H9 (cell line): ENCODE measurements at regions not wholly inside any gene's neighbourhood (a gene's known extent, or its start where the extent isn't known, plus 50 kb on each side); places are given as distances from the start of the nearest gene placed in this dataset.

Experiments used
- DNase-seq: peaks from one replicate; pipeline ENCODE4 v3.0.0-alpha.2; 2017
- H2AFZ ChIP-seq: one replicate; pipeline ENCODE4 v1.6.1; 2013; ENCODE audit warnings: mild to moderate bottlenecking, low read length, control low read depth, moderate library complexity
- H2AK5ac ChIP-seq: 2 replicates; pipeline ENCODE4 v1.6.1; 2013; ENCODE audit warnings: low read length, control low read depth, mixed read lengths; ENCODE audit not compliant: insufficient read length
- H2BK120ac ChIP-seq: one replicate; pipeline ENCODE4 v1.6.1; 2013; ENCODE audit warnings: low read depth, mild to moderate bottlenecking, low read length, control low read depth, inconsistent platforms; ENCODE audit not compliant: poor library complexity, severe bottlenecking
- H2BK12ac ChIP-seq: 2 replicates; pipeline ENCODE4 v1.6.1; 2013; ENCODE audit warnings: low read length, control low read depth, mixed read lengths, low read depth; ENCODE audit not compliant: insufficient read length
- H2BK15ac ChIP-seq: 2 replicates; pipeline ENCODE4 v1.6.1; 2013; ENCODE audit warnings: low read depth, low read length, control low read depth
- H2BK20ac ChIP-seq: one replicate; pipeline ENCODE4 v1.6.1; 2013; ENCODE audit warnings: low read depth, mild to moderate bottlenecking, low read length, control low read depth, inconsistent platforms; ENCODE audit not compliant: poor library complexity, severe bottlenecking
- H2BK5ac ChIP-seq: 2 replicates; pipeline ENCODE4 v1.6.1; 2013; ENCODE audit warnings: low read length, control low read depth, mixed read lengths; ENCODE audit not compliant: insufficient read length
- H3K14ac ChIP-seq: 2 replicates; pipeline ENCODE4 v1.6.1; 2013; ENCODE audit warnings: low read length, control low read depth; ENCODE audit not compliant: insufficient read depth
- H3K18ac ChIP-seq: 2 replicates; pipeline ENCODE4 v1.6.1; 2013; ENCODE audit warnings: low read depth, mild to moderate bottlenecking, mixed read lengths, low read length, control low read depth; ENCODE audit not compliant: insufficient read length
- H3K23ac ChIP-seq: 2 replicates; pipeline ENCODE4 v1.6.1; 2013; ENCODE audit warnings: low read length, control low read depth, mixed read lengths, low read depth; ENCODE audit not compliant: insufficient read length
- H3K23me2 ChIP-seq: 2 replicates; pipeline ENCODE4 v1.6.1; 2013; ENCODE audit warnings: low read depth, mild to moderate bottlenecking, mixed read lengths, low read length, control low read depth; ENCODE audit not compliant: insufficient read length, poor library complexity, severe bottlenecking
- H3K27ac ChIP-seq: 2 replicates; pipeline ENCODE4 v1.5.1; 2013; ENCODE audit warnings: low read length, control low read depth, mixed read lengths, low read depth; ENCODE audit not compliant: insufficient read length
- H3K27me3 ChIP-seq: 2 replicates; pipeline ENCODE4 v1.6.1; 2013; ENCODE audit warnings: low read length, control low read depth, inconsistent platforms; ENCODE audit not compliant: insufficient read depth
- H3K4ac ChIP-seq: 2 replicates; pipeline ENCODE4 v1.6.1; 2013; ENCODE audit warnings: low read depth, mild to moderate bottlenecking, control low read depth, inconsistent platforms, low read length, moderate library complexity
- H3K4me1 ChIP-seq: 2 replicates; pipeline ENCODE4 v1.6.1; 2013; ENCODE audit warnings: low read length, control low read depth, inconsistent platforms; ENCODE audit not compliant: insufficient read depth
- H3K4me2 ChIP-seq: 2 replicates; pipeline ENCODE4 v1.6.1; 2013; ENCODE audit warnings: low read length, control low read depth, mixed read lengths; ENCODE audit not compliant: insufficient read length, insufficient read depth
- H3K56ac ChIP-seq: 2 replicates; pipeline ENCODE4 v1.6.1; 2013; ENCODE audit warnings: low read depth, mild to moderate bottlenecking, mixed read lengths, low read length, control low read depth; ENCODE audit not compliant: insufficient read length
- H3K79me1 ChIP-seq: 2 replicates; pipeline ENCODE4 v1.6.1; 2013; ENCODE audit warnings: low read depth, mild to moderate bottlenecking, moderate library complexity, low read length, control low read depth, inconsistent platforms; ENCODE audit not compliant: insufficient read depth, poor library complexity, severe bottlenecking
- H3K79me2 ChIP-seq: 2 replicates; pipeline ENCODE4 v1.6.1; 2013; ENCODE audit warnings: low read length, control low read depth, inconsistent platforms; ENCODE audit not compliant: insufficient read depth
- H3K9ac ChIP-seq: 2 replicates; pipeline ENCODE4 v1.6.1; 2013; ENCODE audit warnings: low read length, control low read depth, mixed read lengths; ENCODE audit not compliant: insufficient read length; ENCODE audit errors: extremely low read depth
- H3K9me3 ChIP-seq: one replicate; pipeline ENCODE4 v1.6.1; 2013; ENCODE audit warnings: low read depth, low read length, inconsistent platforms; ENCODE audit not compliant: control insufficient read depth
- H3T11ph ChIP-seq: one replicate; pipeline ENCODE4 v1.6.1; 2013; ENCODE audit warnings: mild to moderate bottlenecking, low read length, control low read depth, inconsistent platforms
- H4K20me1 ChIP-seq: one replicate; pipeline ENCODE4 v1.6.1; 2013; ENCODE audit not compliant: control insufficient read depth, insufficient read length, insufficient read depth
- H4K5ac ChIP-seq: 2 replicates; pipeline ENCODE4 v1.6.1; 2013; ENCODE audit warnings: low read depth, mild to moderate bottlenecking, mixed read lengths, low read length, control low read depth; ENCODE audit not compliant: insufficient read length
- H4K8ac ChIP-seq: replicated peaks from 2 replicates; pipeline ENCODE4 v1.6.1; 2013; ENCODE audit warnings: low read length, control low read depth, mixed read lengths, low read depth; ENCODE audit not compliant: insufficient read length
- H4K91ac ChIP-seq: 2 replicates; pipeline ENCODE4 v1.6.1; 2013; ENCODE audit warnings: low read depth, mild to moderate bottlenecking, moderate library complexity, mixed read lengths, low read length, control low read depth; ENCODE audit not compliant: insufficient read length
- H3K27ac Mint-ChIP-seq, 3 experiments: 2 replicates in 2 of 3; 3 replicates in 1 of 3; pipeline ENCODE4 v1.8.0; 2020 to 2021; ENCODE audit warnings: mixed read lengths in 3 of 3, mild to moderate bottlenecking in 1 of 3, moderate library complexity in 1 of 3
- H3K27me3 Mint-ChIP-seq: 2 replicates; pipeline ENCODE4 v1.8.0; 2021; ENCODE audit warnings: low read depth, mild to moderate bottlenecking, moderate library complexity, mixed read lengths
- H3K36me3 Mint-ChIP-seq, 3 experiments: 2 replicates in 2 of 3; 3 replicates in 1 of 3; pipeline ENCODE4 v1.8.0; 2020 to 2021; ENCODE audit warnings: low read depth in 3 of 3, mixed read lengths in 3 of 3; ENCODE audit not compliant: insufficient read depth in 1 of 3
- H3K4me1 Mint-ChIP-seq, 2 experiments: 2 replicates each; pipeline ENCODE4 v1.8.0; 2020; ENCODE audit warnings: mixed read lengths in 2 of 2
- H3K4me3 Mint-ChIP-seq, 2 experiments: 2 replicates in 1 of 2; 3 replicates in 1 of 2; pipeline ENCODE4 v1.8.0; 2020 to 2021; ENCODE audit warnings: mild to moderate bottlenecking in 2 of 2, mixed read lengths in 2 of 2, moderate library complexity in 1 of 2
- H3K9me3 Mint-ChIP-seq, 2 experiments: 2 replicates in 1 of 2; 3 replicates in 1 of 2; pipeline ENCODE4 v1.8.0; 2020; ENCODE audit warnings: mild to moderate bottlenecking in 2 of 2, mixed read lengths in 2 of 2, moderate library complexity in 1 of 2
- CTCF ChIP-seq: fragments of 200-600 bp; sonication (generic); conservative IDR thresholded peaks from 3 replicates; pipeline ENCODE4 v1.8.0; 2021; ENCODE audit warnings: antibody characterized with exemption, mild to moderate bottlenecking
- WGBS: extraction: QIAGEN DNeasy Blood & Tissue Kit; methylation state at CpG from one replicate; pipeline ENCODE4 v1.1.7; 2013; ENCODE audit warnings: missing lambda C conversion rate, low lambda C conversion rate, mixed read lengths; ENCODE audit not compliant: insufficient read length; ENCODE audit errors: extremely low coverage; 5-methylcytosine and 5-hydroxymethylcytosine counted together

- no peaks in the 10 kb centered on the region for H4K20me1 ChIP-seq
- H3K4ac ChIP-seq, result no peak overlapping the region; the same call in 1 of the 2 replicates
- H3K4me1 ChIP-seq, result no peaks in the 10 kb centered on the region; the same call in 1 of the 2 replicates
- Mint-ChIP-seq H3K27ac (peak overlapping the region; percentile 58 to 96 (median 83); a peak in 4 of 7 replicates), H3K4me1 (peaks cover 35 to 49% of the 10 kb centered on the region in 2 experiments), H3K36me3 (peaks cover 0 to 6% (median 2%) of the 10 kb centered on the region in 3 experiments; a peak in 3 of 7 replicates), H3K4me3 (peak overlapping the region in 1 of 2 experiments; percentile 56; a peak in 3 of 5 replicates), H3K27me3 (peaks cover 5% of the 10 kb centered on the region), H3K9me3 (peaks cover 4 to 5% of the 10 kb centered on the region in 2 experiments; a peak in 3 of 5 replicates)
- no peaks in the 10 kb centered on the region for H3K9me3 ChIP-seq
- H2BK5ac ChIP-seq, result no peak overlapping the region
- H4K91ac ChIP-seq, result no peak overlapping the region
- no peaks in the 10 kb centered on the region for H3K27me3 ChIP-seq
- no peak overlapping the region for H4K8ac ChIP-seq
- H4K5ac ChIP-seq, result no peak overlapping the region
- H3K14ac ChIP-seq, result peak overlapping the region; percentile 72; the same call in 1 of the 2 replicates
- H3K23ac ChIP-seq, result no peak overlapping the region
- no peaks in the 10 kb centered on the region for H3K23me2 ChIP-seq
- no peak overlapping the region for H2BK15ac ChIP-seq
- H2AK5ac ChIP-seq, result no peak overlapping the region
- WGBS, result no CpG with 5 or more reads among the region's 15 CpGs
- no peak overlapping the region for H3K56ac ChIP-seq
- no peak for TF ChIP-seq CTCF
- no peak overlapping the region for H2BK12ac ChIP-seq
- no peak overlapping the region for H3K9ac ChIP-seq
- H3K79me2 ChIP-seq, result no peaks in the 10 kb centered on the region
- DNase-seq, result peak; percentile 40
- H2AFZ ChIP-seq, result no peak overlapping the region
- H3K18ac ChIP-seq, result peak overlapping the region; percentile 59
- no peak overlapping the region for H3T11ph ChIP-seq
- no peaks in the 10 kb centered on the region for H3K79me1 ChIP-seq
- no peak overlapping the region for H3K4me2 ChIP-seq
- H3K27ac ChIP-seq, result no peak overlapping the region
- no peak overlapping the region for H2BK20ac ChIP-seq
- H2BK120ac ChIP-seq, result peak overlapping the region; percentile 3
Measured at GRCh38 chr16:17744921-17745572, 274.3 kb upstream of the XYLT1 start.
